GM21360 (cell line): ENCODE measurements at regions not wholly inside any gene's neighbourhood (a gene's known extent, or its start where the extent isn't known, plus 50 kb on each side); places are given as distances from the start of the nearest gene placed in this dataset.
"Not testable (repeated sequence)": the region's sequence is repeated elsewhere in the genome, so short reads cannot be mapped to it uniquely, and the experiment has no call there.

Experiments
- ATAC-seq: cut with Tn5 transposase; IDR thresholded peaks from one replicate; pipeline ENCODE4 v1.9.1; 2021; ENCODE audit warnings: mild to moderate bottlenecking, moderate library complexity; ENCODE audit not compliant: unreplicated experiment

GRCh38 chr17:53496356-53496755, 326.4 kb upstream of the KIF2B start:
- ATAC-seq = no peak

- ATAC-seq = no peak
Observed at GRCh38 chr17:53492532-53492931, 330.2 kb upstream of the KIF2B start.

GRCh38 chr17:53490447-53490968, 332.2 kb upstream of the KIF2B start:
- ATAC-seq = no peak

GRCh38 chr17:53483704-53484103, 339.0 kb upstream of the KIF2B start:
- no peak for ATAC-seq

- no peak for ATAC-seq
Observed at GRCh38 chr17:53475002-53475401, 347.7 kb upstream of the KIF2B start.

GRCh38 chr17:53472586-53472985, 350.1 kb upstream of the KIF2B start:
- no peak for ATAC-seq

- no peak for ATAC-seq
Observed at GRCh38 chr17:53471514-53471913, 351.2 kb upstream of the KIF2B start.

- ATAC-seq = no peak
Observed at GRCh38 chr17:53470626-53471025, 352.1 kb upstream of the KIF2B start.

GRCh38 chr17:53466733-53467132, 356.0 kb upstream of the KIF2B start:
- no peak for ATAC-seq

- not testable (repeated sequence) for ATAC-seq
Observed at GRCh38 chr17:53464396-53464795, 358.3 kb upstream of the KIF2B start.

- no peak for ATAC-seq
Observed at GRCh38 chr17:53463363-53463762, 359.4 kb upstream of the KIF2B start.

- no peak for ATAC-seq
Observed at GRCh38 chr17:53462393-53462811, 360.3 kb upstream of the KIF2B start.

- not testable (repeated sequence) for ATAC-seq
Observed at GRCh38 chr17:53455943-53456342, 366.8 kb upstream of the KIF2B start.

GRCh38 chr17:53454337-53454736, 368.4 kb upstream of the KIF2B start:
- no peak for ATAC-seq

GRCh38 chr17:53449324-53449723, 373.4 kb upstream of the KIF2B start:
- ATAC-seq = no peak

GRCh38 chr17:53428913-53429312, 393.8 kb upstream of the KIF2B start:
- ATAC-seq = no peak

GRCh38 chr17:53426505-53426904, 396.2 kb upstream of the KIF2B start:
- ATAC-seq = no peak

GRCh38 chr17:53420035-53420641, 402.6 kb upstream of the KIF2B start:
- no peak for ATAC-seq

GRCh38 chr17:53409588-53409987, 413.1 kb upstream of the KIF2B start:
- no peak for ATAC-seq

GRCh38 chr17:53406907-53407306, 415.8 kb upstream of the KIF2B start:
- no peak for ATAC-seq

- no peak for ATAC-seq
Observed at GRCh38 chr17:53391197-53391596, 431.5 kb upstream of the KIF2B start.

- no peak for ATAC-seq
Observed at GRCh38 chr17:53390575-53390974, 432.2 kb upstream of the KIF2B start.

- no peak for ATAC-seq
Observed at GRCh38 chr17:53387745-53388144, 435.0 kb upstream of the KIF2B start.
